Osteoblast (primary cell): ENCODE measurements at regions not wholly inside any gene's neighbourhood (a gene's known extent, or its start where the extent isn't known, plus 50 kb on each side); places are given as distances from the start of the nearest gene placed in this dataset.

ENCODE experiments used
- DNase-seq: peaks from one replicate; pipeline ENCODE4 v3.0.0; 2011; ENCODE audit warnings: low spot score, mixed read lengths; ENCODE audit not compliant: insufficient read length; ENCODE audit errors: missing footprints
- H2AFZ ChIP-seq: 2 replicates; pipeline ENCODE4 v1.6.0; 2011; ENCODE audit warnings: mild to moderate bottlenecking, low read length
- H3K27ac ChIP-seq: 2 replicates; pipeline ENCODE4 v1.5.1; 2011; ENCODE audit warnings: mild to moderate bottlenecking, low read depth, low read length, moderate library complexity
- H3K27me3 ChIP-seq: 2 replicates; pipeline ENCODE4 v1.6.0; 2012; ENCODE audit warnings: mild to moderate bottlenecking, control low read depth, inconsistent platforms, low read length, moderate library complexity; ENCODE audit not compliant: insufficient read depth
- H3K36me3 ChIP-seq: 2 replicates; pipeline ENCODE4 v1.5.1; 2011; ENCODE audit warnings: mild to moderate bottlenecking, low read length, control low read depth, moderate library complexity; ENCODE audit not compliant: insufficient read depth
- H3K4me1 ChIP-seq: 2 replicates; pipeline ENCODE4 v1.5.1; 2011; ENCODE audit warnings: mild to moderate bottlenecking, low read length, control low read depth, moderate library complexity; ENCODE audit not compliant: insufficient read depth
- H3K4me2 ChIP-seq: 2 replicates; pipeline ENCODE4 v1.6.0; 2011; ENCODE audit warnings: mild to moderate bottlenecking, low read length; ENCODE audit not compliant: insufficient read depth
- H3K4me3 ChIP-seq: fragments of 200-600 bp; sonication (generic); 3 replicates; pipeline ENCODE4 v1.5.1; 2012; ENCODE audit warnings: mild to moderate bottlenecking, low read length, inconsistent platforms; ENCODE audit not compliant: insufficient read depth
- H3K79me2 ChIP-seq: 2 replicates; pipeline ENCODE4 v1.6.0; 2012; ENCODE audit warnings: mild to moderate bottlenecking, low read length, control low read depth, inconsistent platforms; ENCODE audit not compliant: insufficient read depth
- H3K9me3 ChIP-seq: 2 replicates; pipeline ENCODE4 v1.5.1; 2011; ENCODE audit warnings: low read depth, low read length, control low read depth
- H4K20me1 ChIP-seq: 2 replicates; pipeline ENCODE4 v1.6.0; 2012; ENCODE audit warnings: mild to moderate bottlenecking, low read length, control low read depth; ENCODE audit not compliant: insufficient read depth
- TF ChIP-seq, protein P1 (sequence below): IDR thresholded peaks from 2 replicates; pipeline ENCODE4 v1.5.1; 2011; ENCODE audit warnings: mild to moderate bottlenecking, low read depth, low read length, moderate library complexity; ENCODE audit errors: extremely low read depth

- no peak overlapping the region for H3K4me3 ChIP-seq
- H3K27ac ChIP-seq: no peak overlapping the region
- no peaks in the 10 kb centered on the region for H3K27me3 ChIP-seq
- no peak overlapping the region for H2AFZ ChIP-seq
- no peak overlapping the region for H3K4me2 ChIP-seq
- H3K4me1 ChIP-seq: no peaks in the 10 kb centered on the region
- H3K36me3 ChIP-seq: no peaks in the 10 kb centered on the region
- no peaks in the 10 kb centered on the region for H3K79me2 ChIP-seq
- TF ChIP-seq, protein P1, sequence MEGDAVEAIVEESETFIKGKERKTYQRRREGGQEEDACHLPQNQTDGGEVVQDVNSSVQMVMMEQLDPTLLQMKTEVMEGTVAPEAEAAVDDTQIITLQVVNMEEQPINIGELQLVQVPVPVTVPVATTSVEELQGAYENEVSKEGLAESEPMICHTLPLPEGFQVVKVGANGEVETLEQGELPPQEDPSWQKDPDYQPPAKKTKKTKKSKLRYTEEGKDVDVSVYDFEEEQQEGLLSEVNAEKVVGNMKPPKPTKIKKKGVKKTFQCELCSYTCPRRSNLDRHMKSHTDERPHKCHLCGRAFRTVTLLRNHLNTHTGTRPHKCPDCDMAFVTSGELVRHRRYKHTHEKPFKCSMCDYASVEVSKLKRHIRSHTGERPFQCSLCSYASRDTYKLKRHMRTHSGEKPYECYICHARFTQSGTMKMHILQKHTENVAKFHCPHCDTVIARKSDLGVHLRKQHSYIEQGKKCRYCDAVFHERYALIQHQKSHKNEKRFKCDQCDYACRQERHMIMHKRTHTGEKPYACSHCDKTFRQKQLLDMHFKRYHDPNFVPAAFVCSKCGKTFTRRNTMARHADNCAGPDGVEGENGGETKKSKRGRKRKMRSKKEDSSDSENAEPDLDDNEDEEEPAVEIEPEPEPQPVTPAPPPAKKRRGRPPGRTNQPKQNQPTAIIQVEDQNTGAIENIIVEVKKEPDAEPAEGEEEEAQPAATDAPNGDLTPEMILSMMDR: no peak
- no peaks in the 10 kb centered on the region for H3K9me3 ChIP-seq
- H4K20me1 ChIP-seq: no peaks in the 10 kb centered on the region
- no peak for DNase-seq
These were observed 239.1 kb upstream of the MEIS2 start for GRCh38 chr15:37339437-37339836.

- DNase-seq: no peak
- Histone ChIP-seq H3K4me2 (no peak overlapping the region), H3K4me3 (no peak overlapping the region), H3K36me3 (no peaks in the 10 kb centered on the region), H2AFZ (no peak overlapping the region), H3K27ac (no peak overlapping the region), H3K4me1 (no peaks in the 10 kb centered on the region), H3K9me3 (no peaks in the 10 kb centered on the region), H4K20me1 (no peaks in the 10 kb centered on the region), H3K27me3 (no peaks in the 10 kb centered on the region), H3K79me2 (no peaks in the 10 kb centered on the region)
- TF ChIP-seq, protein P1: no peak
These were observed 239.5 kb upstream of the MEIS2 start for GRCh38 chr15:37339856-37340255.

GRCh38 chr15:37340438-37340837 lies 240.1 kb upstream of the MEIS2 start:
- no peak overlapping the region for H2AFZ ChIP-seq
- H3K9me3 ChIP-seq: no peaks in the 10 kb centered on the region
- H3K4me2 ChIP-seq: no peak overlapping the region
- TF ChIP-seq, protein P1: no peak
- no peak for DNase-seq
- no peaks in the 10 kb centered on the region for H3K27me3 ChIP-seq
- no peaks in the 10 kb centered on the region for H3K79me2 ChIP-seq
- no peaks in the 10 kb centered on the region for H4K20me1 ChIP-seq
- H3K36me3 ChIP-seq: no peaks in the 10 kb centered on the region
- no peaks in the 10 kb centered on the region for H3K4me1 ChIP-seq
- H3K27ac ChIP-seq: no peak overlapping the region
- H3K4me3 ChIP-seq: no peak overlapping the region

DNA sequence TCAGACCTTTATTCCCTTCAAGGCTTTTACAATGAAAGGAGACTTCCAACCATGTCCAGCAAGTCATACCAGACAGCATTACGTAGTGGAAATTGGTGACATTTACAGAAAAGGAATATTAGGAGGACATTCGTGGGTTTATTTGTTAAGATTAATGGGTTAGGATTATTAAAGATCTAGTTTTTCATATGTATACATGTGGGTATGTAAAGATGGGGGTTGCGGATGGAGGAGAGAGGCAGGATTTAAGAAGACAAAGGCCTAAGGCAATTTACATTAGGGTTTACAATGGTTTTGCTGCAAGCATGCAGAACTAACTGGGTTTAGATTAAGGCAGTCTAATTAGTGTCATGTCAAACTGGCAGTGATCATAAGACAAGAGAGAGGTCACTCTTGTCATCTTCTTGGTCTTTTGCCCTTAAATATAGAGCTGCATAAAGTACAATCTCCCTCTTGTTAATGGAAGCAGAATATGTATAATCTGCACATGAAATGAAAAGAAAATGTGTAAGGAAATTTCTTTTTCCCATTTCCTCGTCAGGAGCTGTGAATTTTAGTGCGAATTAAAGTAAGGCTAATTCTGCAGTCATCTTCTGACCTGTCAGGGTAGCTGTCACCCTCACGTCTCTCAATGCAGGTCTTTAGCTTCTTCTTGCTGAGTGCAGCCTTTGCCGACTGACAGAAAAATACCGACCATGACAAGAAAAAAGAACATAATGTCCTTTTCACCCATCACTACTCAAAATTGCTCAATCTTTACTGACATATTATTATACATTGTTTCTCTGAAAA lies 258.9 kb upstream of the MEIS2 start:
- no peak overlapping the region for H3K4me2 ChIP-seq
- no peaks in the 10 kb centered on the region for H3K36me3 ChIP-seq
- H3K27me3 ChIP-seq: no peaks in the 10 kb centered on the region
- no peaks in the 10 kb centered on the region for H3K79me2 ChIP-seq
- DNase-seq: no peak
- TF ChIP-seq, protein P1: no peak
- H3K9me3 ChIP-seq: no peaks in the 10 kb centered on the region
- H2AFZ ChIP-seq: no peak overlapping the region
- H3K4me3 ChIP-seq: no peak overlapping the region
- H4K20me1 ChIP-seq: no peaks in the 10 kb centered on the region
- no peak overlapping the region for H3K27ac ChIP-seq
- no peaks in the 10 kb centered on the region for H3K4me1 ChIP-seq
